Keratinocyte (primary cell): ENCODE measurements at regions not wholly inside any gene's neighbourhood (a gene's known extent, or its start where the extent isn't known, plus 50 kb on each side); places are given as distances from the start of the nearest gene placed in this dataset.

ENCODE experiments used
- CTCF ChIP-seq, 3 experiments: IDR thresholded peaks in 1 of 3; conservative IDR thresholded peaks in 1 of 3; optimal IDR thresholded peaks in 1 of 3; 2 replicates in 2 of 3; 3 replicates in 1 of 3; pipeline versions ENCODE3 to v1.5.1; 2011; ENCODE audit warnings: low read length in 3 of 3, mild to moderate bottlenecking in 3 of 3, moderate library complexity in 2 of 3, control low read depth in 1 of 3, inconsistent platforms in 1 of 3; ENCODE audit not compliant: insufficient read depth in 2 of 3; ENCODE audit errors: extremely low read depth in 1 of 3
- EZH2 ChIP-seq: IDR thresholded peaks from one replicate; pipeline ENCODE4 v1.6.1; 2012; ENCODE audit warnings: inconsistent platforms, mild to moderate bottlenecking, low read length, moderate library complexity

DNA sequence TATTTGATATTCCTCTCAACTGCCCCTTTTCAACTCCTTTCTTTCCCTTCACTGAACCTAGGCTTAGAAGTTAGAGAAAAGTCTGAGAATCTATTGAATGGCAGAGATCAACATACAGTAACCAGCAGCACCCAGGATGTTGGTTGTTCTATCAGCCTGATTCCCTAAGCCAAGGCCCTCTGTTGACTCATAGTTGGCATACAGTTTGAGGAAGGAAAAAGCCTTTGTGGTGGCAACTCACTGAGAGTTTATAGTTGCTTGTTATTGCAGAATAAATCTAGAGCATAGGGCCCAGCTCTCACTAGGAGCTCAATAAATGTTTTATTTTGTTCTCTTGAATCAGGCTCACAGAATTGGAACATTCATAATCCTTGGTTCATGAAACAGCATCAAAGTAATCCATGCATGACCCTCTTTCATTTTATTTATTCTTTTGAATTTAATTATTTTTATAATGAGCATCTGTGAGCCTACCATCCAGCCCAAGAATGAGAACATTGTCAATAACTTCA, 119.1 kb upstream of the ADGRF1 start:
- TF ChIP-seq CTCF (optimal IDR thresholded peaks at IDR 0.05 in 1 of 3, IDR thresholded peaks at IDR 0.05 in 1 of 3, conservative IDR thresholded peaks at IDR 0.05 in 1 of 3; ENCODE audit: extremely low read depth in 1 of 3, insufficient read depth in 2 of 3, low read length in 3 of 3), result no peak
- TF ChIP-seq EZH2, result no peak
